Sigmoid colon (tissue), 6 donors: ENCODE measurements at regions not wholly inside any gene's neighbourhood (a gene's known extent, or its start where the extent isn't known, plus 50 kb on each side); places are given as distances from the start of the nearest gene placed in this dataset.

ENCODE experiments used
- DNase-seq: peaks from one replicate; pipeline ENCODE4 v3.0.0-alpha.2; 2019
- H3K27ac ChIP-seq, 4 donors: fragments of 200-600 bp; sonication (generic); one replicate each; pipeline ENCODE4 v1.5.1; 2016 to 2019; ENCODE audit warnings: mild to moderate bottlenecking in 1 of 4
- H3K27me3 ChIP-seq, 3 donors: fragments of 200-600 bp; sonication (generic); one replicate each; pipeline ENCODE4 v1.5.1; 2019; ENCODE audit warnings: mild to moderate bottlenecking in 1 of 3
- H3K36me3 ChIP-seq, 4 donors: fragments of 200-600 bp; sonication (generic); one replicate each; pipeline ENCODE4 v1.5.1; 2016 to 2019
- H3K4me1 ChIP-seq, 4 donors: fragments of 200-600 bp; sonication (generic); one replicate each; pipeline ENCODE4 v1.5.1; 2017 to 2019
- H3K4me3 ChIP-seq, 4 donors: fragments of 200-600 bp; sonication (generic); one replicate each; pipeline ENCODE4 v1.5.1; 2017 to 2019; ENCODE audit warnings: mild to moderate bottlenecking in 2 of 4, moderate library complexity in 1 of 4
- H3K9me3 ChIP-seq, 4 donors: fragments of 200-600 bp in 3 of 4; sonication (generic) in 3 of 4; one replicate each; pipeline versions ENCODE4 v1.5.1 to v1.6.1; 2013 to 2019
- EP300 ChIP-seq, 4 donors: sonication (generic); formaldehyde crosslinking; IDR thresholded peaks; one replicate each; pipeline ENCODE4 v1.6.1; 2017; ENCODE audit warnings: antibody characterized with exemption in 4 of 4
- POLR2A ChIP-seq, 2 donors: fragments of 450-650 bp; IDR thresholded peaks; one replicate each; pipeline ENCODE4 v1.6.1; 2016; ENCODE audit warnings: antibody characterized with exemption in 2 of 2, mild to moderate bottlenecking in 2 of 2, moderate library complexity in 2 of 2
- POLR2AphosphoS5 ChIP-seq, 4 donors: sonication (generic); formaldehyde crosslinking; IDR thresholded peaks; one replicate each; pipeline ENCODE4 v1.6.1; 2017; ENCODE audit warnings: antibody characterized with exemption in 4 of 4
- WGBS, 2 donors: extraction: QIAGEN DNeasy Blood & Tissue Kit; methylation state at CpG; one replicate each; pipeline ENCODE4 v1.1.7; 2013; 5-methylcytosine and 5-hydroxymethylcytosine counted together
- intact Hi-C: fragments of 100-400 bp; cut with DNase I; formaldehyde crosslinking; loops from one replicate; pipeline ENCODE4 v1.15.1; 2023
- TF ChIP-seq, protein P1 (sequence below), 4 experiments: fragments of 450-650 bp in 3 of 4; fragments of 200-600 bp in 1 of 4; IDR thresholded peaks; one replicate each; pipeline ENCODE4 v1.5.1; 2016 to 2019; ENCODE audit warnings: antibody characterized with exemption in 4 of 4, mild to moderate bottlenecking in 3 of 4, moderate library complexity in 2 of 4
- donor health status: healthy with polysubstance abuse.
- donor health status: healthy.

DNA sequence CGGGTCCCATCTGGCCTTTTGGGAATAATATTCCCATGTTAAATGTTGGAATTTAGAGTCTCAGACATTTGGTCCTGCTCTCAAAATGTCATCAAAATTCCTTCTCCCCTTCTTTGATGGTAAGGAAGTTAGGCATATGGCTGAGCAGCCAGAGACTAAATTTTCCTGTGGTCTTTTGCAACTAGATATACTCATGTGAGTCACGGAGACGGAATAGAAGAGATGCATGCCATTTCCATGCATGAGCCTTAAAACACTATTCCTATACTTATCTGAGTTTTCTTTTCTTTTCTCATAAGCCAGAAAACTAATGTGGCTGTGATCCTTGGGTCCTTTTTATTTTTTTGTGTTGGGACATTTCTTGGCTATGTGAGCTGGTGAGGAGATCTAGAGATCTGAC is 105.3 kb downstream of the NR2F2 start:
- intact Hi-C loops, result no loop called here
- H3K9me3 ChIP-seq, result no peaks in the 10 kb centered on the region
- H3K36me3 ChIP-seq, result no peaks in the 10 kb centered on the region
- no peak overlapping the region for H3K27ac ChIP-seq
- H3K27me3 ChIP-seq, result no peaks in the 10 kb centered on the region
- H3K4me3 ChIP-seq, result no peak overlapping the region
- H3K4me1 ChIP-seq, result no peaks in the 10 kb centered on the region
- no peak for DNase-seq
- 87 to 88% methylated on average over 3 of the region's 3 CpGs for WGBS, 2 donors
- TF ChIP-seq POLR2AphosphoS5 (IDR thresholded peaks at IDR 0.05) (no peak), EP300 (IDR thresholded peaks at IDR 0.05) (no peak), POLR2A (IDR thresholded peaks at IDR 0.05) (no peak)
- TF ChIP-seq, protein P1, sequence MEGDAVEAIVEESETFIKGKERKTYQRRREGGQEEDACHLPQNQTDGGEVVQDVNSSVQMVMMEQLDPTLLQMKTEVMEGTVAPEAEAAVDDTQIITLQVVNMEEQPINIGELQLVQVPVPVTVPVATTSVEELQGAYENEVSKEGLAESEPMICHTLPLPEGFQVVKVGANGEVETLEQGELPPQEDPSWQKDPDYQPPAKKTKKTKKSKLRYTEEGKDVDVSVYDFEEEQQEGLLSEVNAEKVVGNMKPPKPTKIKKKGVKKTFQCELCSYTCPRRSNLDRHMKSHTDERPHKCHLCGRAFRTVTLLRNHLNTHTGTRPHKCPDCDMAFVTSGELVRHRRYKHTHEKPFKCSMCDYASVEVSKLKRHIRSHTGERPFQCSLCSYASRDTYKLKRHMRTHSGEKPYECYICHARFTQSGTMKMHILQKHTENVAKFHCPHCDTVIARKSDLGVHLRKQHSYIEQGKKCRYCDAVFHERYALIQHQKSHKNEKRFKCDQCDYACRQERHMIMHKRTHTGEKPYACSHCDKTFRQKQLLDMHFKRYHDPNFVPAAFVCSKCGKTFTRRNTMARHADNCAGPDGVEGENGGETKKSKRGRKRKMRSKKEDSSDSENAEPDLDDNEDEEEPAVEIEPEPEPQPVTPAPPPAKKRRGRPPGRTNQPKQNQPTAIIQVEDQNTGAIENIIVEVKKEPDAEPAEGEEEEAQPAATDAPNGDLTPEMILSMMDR (IDR thresholded peaks at IDR 0.05), result no peak

DNA sequence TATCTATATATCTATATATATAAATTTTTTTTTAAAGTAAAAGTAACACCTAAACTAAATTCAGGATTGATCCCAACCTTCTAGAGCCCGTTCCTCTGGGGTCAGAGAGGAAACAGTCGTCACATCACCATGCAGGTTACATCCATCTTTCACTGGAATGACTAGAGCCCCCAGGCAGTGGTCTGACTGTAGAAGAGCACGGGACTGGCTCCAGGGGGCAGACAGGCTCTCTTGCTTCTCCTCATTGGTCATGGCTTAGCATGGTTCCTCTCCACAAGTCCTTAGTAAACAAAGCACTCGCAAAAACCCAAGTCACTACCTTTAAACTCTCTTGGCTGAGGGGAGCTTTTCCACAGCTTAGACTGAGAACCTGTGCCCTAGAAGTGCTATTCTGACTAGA is 110.5 kb downstream of the NR2F2 start:
- Histone ChIP-seq H3K27ac (no peak overlapping the region), H3K9me3 (no peaks in the 10 kb centered on the region), H3K4me3 (no peak overlapping the region), H3K27me3 (no peaks in the 10 kb centered on the region), H3K4me1 (no peaks in the 10 kb centered on the region), H3K36me3 (no peaks in the 10 kb centered on the region)
- no peak for DNase-seq
- intact Hi-C loops, result no loop called here
- 72 to 80% methylated on average over 4 of the region's 4 CpGs for WGBS, 2 donors
- TF ChIP-seq POLR2A (IDR thresholded peaks at IDR 0.05) (no peak), EP300 (IDR thresholded peaks at IDR 0.05) (no peak), POLR2AphosphoS5 (IDR thresholded peaks at IDR 0.05) (no peak)
- TF ChIP-seq, protein P1 (IDR thresholded peaks at IDR 0.05), result no peak

DNA sequence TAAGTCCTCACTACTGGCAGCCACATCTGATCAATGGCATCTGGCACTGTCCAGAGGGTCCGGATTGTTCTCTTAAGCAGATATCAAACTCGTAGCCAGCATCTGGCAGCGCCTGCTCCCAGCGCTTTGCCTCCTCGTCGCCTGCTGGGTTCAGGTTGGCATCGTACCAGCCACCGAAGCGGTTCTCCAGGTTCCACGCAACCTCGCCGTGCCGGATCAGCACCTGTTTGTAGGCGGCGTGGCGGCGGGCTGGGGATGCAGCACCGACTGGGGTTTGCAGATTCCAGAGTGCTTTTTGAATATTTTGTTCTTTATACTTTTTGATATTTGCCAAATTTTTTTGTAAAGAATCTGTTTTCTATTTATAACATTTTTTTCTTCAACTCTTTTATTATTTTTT is 111.6 kb downstream of the NR2F2 start:
- no peaks in the 10 kb centered on the region for H3K36me3 ChIP-seq
- H3K4me3 ChIP-seq, result no peak overlapping the region
- intact Hi-C loops, result no loop called here
- 92 to 93% methylated on average over 18 of the region's 18 CpGs for WGBS, 2 donors
- TF ChIP-seq EP300 (IDR thresholded peaks at IDR 0.05) (no peak), POLR2A (IDR thresholded peaks at IDR 0.05) (no peak), POLR2AphosphoS5 (IDR thresholded peaks at IDR 0.05) (no peak)
- TF ChIP-seq, protein P1 (IDR thresholded peaks at IDR 0.05), result no peak
- H3K9me3 ChIP-seq, result no peaks in the 10 kb centered on the region
- H3K27ac ChIP-seq, result no peak overlapping the region
- no peak for DNase-seq
- no peaks in the 10 kb centered on the region for H3K27me3 ChIP-seq
- H3K4me1 ChIP-seq, result no peaks in the 10 kb centered on the region

DNA sequence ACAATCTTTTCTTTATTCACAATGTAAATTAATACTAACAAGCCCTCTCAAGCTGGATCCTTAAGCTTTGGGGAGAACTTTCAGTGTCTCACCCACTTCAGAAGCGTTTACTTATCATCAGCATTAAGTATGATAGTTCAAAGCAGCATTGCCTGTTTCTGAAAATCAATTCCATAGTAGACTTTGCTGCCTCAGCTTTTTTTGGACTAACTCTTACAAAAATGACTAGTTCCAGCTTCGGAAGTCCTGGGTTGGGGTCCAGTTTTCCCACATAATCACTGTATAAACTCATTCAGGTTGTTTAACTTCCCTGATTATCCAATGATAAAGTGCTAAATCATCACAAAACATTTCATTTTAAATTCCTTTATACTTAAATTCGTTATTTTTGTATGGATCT is 114.4 kb downstream of the NR2F2 start:
- DNase-seq, result no peak
- intact Hi-C loops, result no loop called here
- WGBS, 2 donors, result 57 to 79% methylated on average over 3 of the region's 3 CpGs
- H3K27ac ChIP-seq, result no peak overlapping the region
- no peak overlapping the region for H3K4me3 ChIP-seq
- no peaks in the 10 kb centered on the region for H3K27me3 ChIP-seq
- no peaks in the 10 kb centered on the region for H3K4me1 ChIP-seq
- TF ChIP-seq EP300 (IDR thresholded peaks at IDR 0.05), result no peak
- TF ChIP-seq, protein P1 (IDR thresholded peaks at IDR 0.05), result no peak
- TF ChIP-seq POLR2A (IDR thresholded peaks at IDR 0.05), result no peak
- no peak for TF ChIP-seq POLR2AphosphoS5 (IDR thresholded peaks at IDR 0.05)
- no peaks in the 10 kb centered on the region for H3K9me3 ChIP-seq
- no peaks in the 10 kb centered on the region for H3K36me3 ChIP-seq

DNA sequence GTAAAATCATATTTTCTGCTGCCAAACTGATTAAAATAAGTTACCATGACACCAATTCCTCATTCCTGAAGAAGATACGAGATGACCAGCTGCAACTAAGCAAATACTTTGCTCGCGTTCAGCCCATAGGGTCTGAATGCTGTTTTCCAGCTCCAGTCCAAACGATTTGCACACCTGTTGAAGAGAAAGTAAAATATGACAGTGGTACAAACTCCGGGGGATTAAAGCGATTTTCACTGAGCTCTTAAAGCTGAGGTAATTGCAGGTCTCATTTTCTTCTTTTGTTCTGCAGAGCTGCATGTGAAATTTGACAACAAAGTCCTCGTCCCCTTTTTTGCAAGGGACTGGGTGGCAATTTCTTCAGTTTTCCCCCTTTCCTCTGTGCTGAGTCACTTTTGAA is 118.4 kb downstream of the NR2F2 start:
- Histone ChIP-seq H3K9me3 (no peaks in the 10 kb centered on the region), H3K4me3 (no peak overlapping the region), H3K27me3 (no peaks in the 10 kb centered on the region), H3K36me3 (no peaks in the 10 kb centered on the region), H3K27ac (no peak overlapping the region), H3K4me1 (no peaks in the 10 kb centered on the region)
- WGBS, 2 donors, result 33 to 63% methylated on average over 7 of the region's 7 CpGs
- TF ChIP-seq POLR2A (IDR thresholded peaks at IDR 0.05), result no peak
- TF ChIP-seq, protein P1 (IDR thresholded peaks at IDR 0.05), result no peak
- no peak for TF ChIP-seq EP300 (IDR thresholded peaks at IDR 0.05)
- TF ChIP-seq POLR2AphosphoS5 (IDR thresholded peaks at IDR 0.05), result no peak
- DNase-seq, result no peak
- intact Hi-C loops, result no loop called here
